Left ventricle myocardium inferior (tissue), 1 donor: ENCODE measurements at regions not wholly inside any gene's neighbourhood (a gene's known extent, or its start where the extent isn't known, plus 50 kb on each side); places are given as distances from the start of the nearest gene placed in this dataset.
"Not testable (repeated sequence)": the region's sequence is repeated elsewhere in the genome, so short reads cannot be mapped to it uniquely, and the experiment has no call there.

Experiments
- DNase-seq: peaks from one replicate; pipeline ENCODE4 v3.0.0-alpha.2; 2020
- H3K27ac ChIP-seq: fragments of 200-600 bp; replicated peaks from 2 replicates; pipeline ENCODE4 v1.8.0; 2021
- H3K27me3 ChIP-seq: fragments of 200-600 bp; 2 replicates; pipeline ENCODE4 v1.8.0; 2021; ENCODE audit warnings: low read depth
- H3K36me3 ChIP-seq: fragments of 200-600 bp; 2 replicates; pipeline ENCODE4 v1.8.0; 2021
- H3K4me1 ChIP-seq: fragments of 200-600 bp; 2 replicates; pipeline ENCODE4 v1.8.0; 2021
- H3K4me3 ChIP-seq: fragments of 200-600 bp; 2 replicates; pipeline ENCODE4 v1.8.0; 2021; ENCODE audit warnings: mild to moderate bottlenecking, moderate library complexity
- H3K9me3 ChIP-seq: fragments of 200-600 bp; replicated peaks from 2 replicates; pipeline ENCODE4 v1.8.0; 2021
- intact Hi-C: fragments of 100-400 bp; cut with micrococcal nuclease; formaldehyde crosslinking; loops from one replicate; pipeline ENCODE4 v1.11.0; 2022
- TF ChIP-seq, protein P1 (sequence below): fragments of 200-600 bp; IDR thresholded peaks from 2 replicates; pipeline ENCODE4 v1.8.0; 2021; ENCODE audit warnings: antibody characterized with exemption, mild to moderate bottlenecking, borderline replicate concordance
- donor health status: DM: no; HTN: yes; CAD: no; lungs with severe emphysema.

DNA sequence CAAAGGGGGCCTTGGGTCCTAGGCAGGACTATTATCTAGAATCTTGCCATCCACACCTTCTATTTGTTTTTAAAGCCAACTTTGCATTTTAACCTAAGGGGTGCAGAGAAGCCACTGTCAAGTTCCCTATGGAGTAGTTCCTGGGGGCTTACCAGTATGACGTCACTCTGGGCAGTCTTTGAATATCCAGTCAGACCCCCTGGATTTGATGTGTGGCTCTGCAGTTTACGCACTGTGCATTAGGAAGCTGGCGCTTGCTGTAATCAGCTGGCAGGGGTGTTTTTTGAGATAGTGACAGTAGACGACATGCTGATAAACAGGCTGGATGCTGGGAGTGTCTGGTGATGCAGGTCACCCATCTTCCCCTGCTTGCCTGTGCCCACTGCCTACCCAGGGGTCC, 892.7 kb upstream of the ZNF722 start:
- Histone ChIP-seq H3K27ac (no peak overlapping the region), H3K4me1 (no peaks in the 10 kb centered on the region), H3K9me3 (peaks cover 59% of the 10 kb centered on the region), H3K36me3 (no peaks in the 10 kb centered on the region), H3K27me3 (no peaks in the 10 kb centered on the region), H3K4me3 (no peak overlapping the region)
- no peak for DNase-seq
- TF ChIP-seq, protein P1, sequence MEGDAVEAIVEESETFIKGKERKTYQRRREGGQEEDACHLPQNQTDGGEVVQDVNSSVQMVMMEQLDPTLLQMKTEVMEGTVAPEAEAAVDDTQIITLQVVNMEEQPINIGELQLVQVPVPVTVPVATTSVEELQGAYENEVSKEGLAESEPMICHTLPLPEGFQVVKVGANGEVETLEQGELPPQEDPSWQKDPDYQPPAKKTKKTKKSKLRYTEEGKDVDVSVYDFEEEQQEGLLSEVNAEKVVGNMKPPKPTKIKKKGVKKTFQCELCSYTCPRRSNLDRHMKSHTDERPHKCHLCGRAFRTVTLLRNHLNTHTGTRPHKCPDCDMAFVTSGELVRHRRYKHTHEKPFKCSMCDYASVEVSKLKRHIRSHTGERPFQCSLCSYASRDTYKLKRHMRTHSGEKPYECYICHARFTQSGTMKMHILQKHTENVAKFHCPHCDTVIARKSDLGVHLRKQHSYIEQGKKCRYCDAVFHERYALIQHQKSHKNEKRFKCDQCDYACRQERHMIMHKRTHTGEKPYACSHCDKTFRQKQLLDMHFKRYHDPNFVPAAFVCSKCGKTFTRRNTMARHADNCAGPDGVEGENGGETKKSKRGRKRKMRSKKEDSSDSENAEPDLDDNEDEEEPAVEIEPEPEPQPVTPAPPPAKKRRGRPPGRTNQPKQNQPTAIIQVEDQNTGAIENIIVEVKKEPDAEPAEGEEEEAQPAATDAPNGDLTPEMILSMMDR = no peak
- intact Hi-C loops = no loop called here

DNA sequence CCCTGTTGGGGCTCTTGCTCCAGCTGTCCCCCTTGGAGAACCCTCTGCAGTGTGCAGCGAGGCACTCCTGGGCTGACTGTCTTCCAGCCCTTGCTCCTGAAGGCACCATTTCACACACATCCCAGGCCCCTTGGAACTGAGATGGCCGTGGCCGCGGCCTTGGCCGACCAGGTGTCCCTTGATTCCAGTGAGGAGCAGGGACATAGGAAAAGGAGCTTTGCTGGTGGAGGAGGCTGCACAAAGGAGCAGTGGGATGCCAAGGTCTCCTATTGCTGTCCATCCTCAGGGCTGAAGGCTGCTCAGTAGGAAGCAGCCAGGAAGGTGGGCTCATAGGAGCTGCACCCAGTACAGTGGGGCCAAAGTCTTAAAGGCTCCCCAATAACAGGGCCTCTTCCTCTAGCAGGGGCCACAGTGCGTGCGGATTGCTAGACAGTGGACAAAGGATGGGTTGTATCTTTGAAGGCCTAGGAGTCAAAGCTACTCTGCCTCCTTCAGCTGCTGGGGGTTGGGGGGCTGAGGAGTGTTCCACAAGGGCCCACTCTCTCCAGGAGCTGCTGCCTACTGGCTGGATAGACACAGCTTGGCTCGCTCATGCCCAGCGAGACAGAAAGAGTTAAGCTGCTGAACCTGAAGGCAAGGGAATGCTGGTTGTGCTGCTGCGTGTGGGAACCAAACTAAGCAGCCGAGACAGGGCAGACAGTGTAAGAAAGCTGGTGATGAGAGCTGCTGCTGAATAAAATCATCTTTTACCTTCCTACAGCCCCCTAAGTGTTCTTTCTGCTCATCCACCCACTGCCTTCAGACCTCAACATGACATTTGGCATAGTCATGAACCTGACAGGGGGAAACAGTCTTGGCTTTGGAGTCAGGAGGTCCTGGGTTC, 891.9 kb upstream of the ZNF722 start:
- Histone ChIP-seq H3K9me3 (peaks cover 60% of the 10 kb centered on the region), H3K4me3 (no peak overlapping the region), H3K36me3 (no peaks in the 10 kb centered on the region), H3K4me1 (no peaks in the 10 kb centered on the region), H3K27me3 (no peaks in the 10 kb centered on the region), H3K27ac (no peak overlapping the region)
- intact Hi-C loops = no loop called here
- TF ChIP-seq, protein P1 = no peak
- no peak for DNase-seq

DNA sequence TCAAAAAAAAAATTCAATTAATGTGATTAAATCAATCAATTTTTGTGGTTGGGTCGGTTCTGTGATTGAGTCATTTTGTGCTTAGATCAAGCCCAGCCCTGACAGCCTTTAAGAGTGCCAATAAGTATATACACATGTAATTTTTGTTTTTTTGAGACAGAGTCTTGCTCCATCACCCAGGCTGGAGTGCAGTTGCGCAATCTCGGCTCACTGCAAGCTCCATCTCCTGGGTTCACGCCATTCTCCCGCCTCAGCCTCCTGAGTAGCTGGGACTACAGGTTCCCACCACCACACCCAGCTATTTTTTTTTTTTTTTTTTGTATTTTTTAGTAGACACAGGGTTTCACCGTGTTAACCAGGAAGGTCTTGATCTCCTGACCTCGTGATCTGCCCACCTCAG, 887.1 kb upstream of the ZNF722 start:
- intact Hi-C loops, H3K27me3 ChIP-seq, H3K4me3 ChIP-seq, DNase-seq, H3K4me1 ChIP-seq, H3K27ac ChIP-seq, H3K36me3 ChIP-seq: not testable (repeated sequence)
- peaks cover 62% of the 10 kb centered on the region for H3K9me3 ChIP-seq

DNA sequence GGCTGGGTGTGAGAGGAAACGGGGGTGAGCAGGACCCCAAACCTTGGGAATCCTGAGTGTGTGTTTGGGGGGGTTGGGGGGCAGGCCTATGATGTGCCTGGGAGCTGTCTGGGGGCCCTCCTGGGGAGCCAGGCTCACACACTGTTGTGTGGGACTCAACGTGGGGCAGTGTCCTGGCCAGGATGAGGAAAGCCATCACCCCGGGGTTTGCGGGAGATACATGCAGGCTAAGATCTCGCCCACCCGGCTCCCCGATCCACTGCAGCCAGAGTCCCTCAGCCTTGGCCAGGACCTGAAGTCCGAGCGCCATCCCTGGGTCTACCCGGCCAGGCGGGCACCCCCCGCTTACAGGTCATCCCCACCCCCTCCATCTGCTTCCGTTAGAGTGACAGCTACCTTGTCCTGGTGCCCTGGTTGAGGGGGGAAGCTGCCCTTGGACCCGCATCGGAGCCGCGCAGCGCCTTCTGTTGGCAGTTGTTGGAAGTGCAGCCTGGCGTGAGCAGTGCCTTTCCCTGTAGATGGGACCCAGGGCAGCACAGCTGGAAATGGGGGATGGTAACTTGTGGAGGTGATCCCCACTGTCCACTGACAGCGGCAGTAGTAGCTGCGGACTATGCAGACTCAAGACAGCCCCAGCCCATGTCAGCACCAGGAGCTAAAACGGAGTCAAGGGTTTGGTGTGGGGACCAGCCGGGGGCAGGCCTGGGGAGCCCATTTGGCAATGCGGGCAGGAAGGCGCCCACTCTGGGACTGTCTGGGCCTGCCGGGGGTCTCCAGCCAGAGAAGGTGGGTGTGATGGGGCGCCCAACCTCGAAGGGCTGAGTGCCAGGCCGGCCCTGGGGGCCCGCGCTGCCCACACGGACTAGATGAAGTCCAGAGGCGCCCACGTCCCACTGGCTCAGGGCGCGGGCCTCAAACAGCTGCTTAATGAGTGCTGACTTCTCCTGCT, 885.6 kb upstream of the ZNF722 start:
- Histone ChIP-seq H3K36me3 (no peaks in the 10 kb centered on the region), H3K4me1 (no peaks in the 10 kb centered on the region), H3K27me3 (no peaks in the 10 kb centered on the region), H3K9me3 (peaks cover 69% of the 10 kb centered on the region), H3K27ac (no peak overlapping the region), H3K4me3 (no peak overlapping the region)
- intact Hi-C loops = no loop called here
- TF ChIP-seq, protein P1 = no peak
- no peak for DNase-seq

DNA sequence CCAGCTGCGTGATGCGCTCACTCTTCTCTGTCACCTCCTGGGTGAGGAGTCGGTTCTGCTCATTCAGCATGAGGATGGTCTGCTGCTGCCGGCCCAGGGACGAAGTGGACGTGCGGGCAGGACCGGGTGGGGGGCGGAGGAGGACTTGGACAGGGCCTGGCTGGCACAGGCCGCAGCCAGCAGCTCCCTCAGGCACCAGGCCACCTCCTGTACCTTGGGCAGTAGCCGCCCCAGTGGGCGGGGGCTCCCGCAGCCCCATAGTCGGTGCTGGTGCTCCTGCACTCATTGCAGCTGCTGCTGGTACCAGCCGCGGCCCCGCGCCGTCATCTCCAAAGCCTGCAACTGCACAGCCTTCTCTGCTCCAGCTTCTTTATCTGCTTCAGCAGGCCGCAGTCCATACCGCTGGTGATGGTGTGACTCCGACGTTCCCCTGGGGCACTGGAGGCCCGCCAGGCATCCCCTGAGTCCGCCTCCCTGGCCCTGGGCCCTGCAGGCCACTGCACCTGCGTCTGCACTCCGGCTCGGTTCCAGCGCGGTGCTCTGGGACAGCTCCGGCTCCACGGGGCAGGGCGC, 884.9 kb upstream of the ZNF722 start:
- TF ChIP-seq, protein P1 = no peak
- H3K36me3 ChIP-seq = no peaks in the 10 kb centered on the region
- intact Hi-C loops = no loop called here
- peaks cover 75% of the 10 kb centered on the region for H3K9me3 ChIP-seq
- no peaks in the 10 kb centered on the region for H3K4me1 ChIP-seq
- H3K4me3 ChIP-seq = no peak overlapping the region
- no peak for DNase-seq
- no peak overlapping the region for H3K27ac ChIP-seq
- H3K27me3 ChIP-seq = no peaks in the 10 kb centered on the region
